Testis (tissue), 2 donors: ENCODE measurements at regions not wholly inside any gene's neighbourhood (a gene's known extent, or its start where the extent isn't known, plus 50 kb on each side); places are given as distances from the start of the nearest gene placed in this dataset.

ENCODE experiments used
- DNase-seq: peaks from one replicate; pipeline ENCODE4 v3.0.0-alpha.2; 2019
- H3K27ac ChIP-seq, 2 donors: fragments of 200-600 bp; sonication (generic); one replicate each; pipeline ENCODE4 v1.5.1; 2019
- H3K27me3 ChIP-seq: fragments of 200-600 bp; sonication (generic); one replicate; pipeline ENCODE4 v1.5.1; 2019
- H3K36me3 ChIP-seq: fragments of 200-600 bp; sonication (generic); one replicate; pipeline ENCODE4 v1.5.1; 2017; ENCODE audit warnings: low read depth; ENCODE audit errors: missing control alignments
- H3K4me1 ChIP-seq: fragments of 200-600 bp; sonication (generic); one replicate; pipeline ENCODE4 v1.5.1; 2019
- H3K4me3 ChIP-seq, 2 donors: fragments of 200-600 bp; sonication (generic); one replicate each; pipeline ENCODE4 v1.5.1; 2017 to 2019
- H3K9me3 ChIP-seq: fragments of 200-600 bp; sonication (generic); one replicate; pipeline ENCODE4 v1.5.1; 2017
- POLR2A ChIP-seq: fragments of 450-650 bp; IDR thresholded peaks from one replicate; pipeline ENCODE4 v1.6.1; 2017; ENCODE audit warnings: antibody characterized with exemption, mild to moderate bottlenecking, moderate library complexity
- WGBS, 2 donors: methylation state at CpG; one replicate each; pipeline ENCODE4 v1.1.5; 2018; 5-methylcytosine and 5-hydroxymethylcytosine counted together
- intact Hi-C: fragments of 100-400 bp; cut with DNase I; formaldehyde crosslinking; loops from one replicate; pipeline ENCODE4 v1.15.1; 2023; ENCODE audit warnings: low total_unique reads
- TF ChIP-seq, protein P1 (sequence below), 3 experiments: fragments of 450-650 bp in 2 of 3; fragments of 200-600 bp in 1 of 3; sonication (generic) in 1 of 3; IDR thresholded peaks; one replicate each; pipeline ENCODE4 v1.5.1; 2016 to 2019; ENCODE audit warnings: antibody characterized with exemption in 3 of 3, mild to moderate bottlenecking in 2 of 3, moderate library complexity in 1 of 3

DNA sequence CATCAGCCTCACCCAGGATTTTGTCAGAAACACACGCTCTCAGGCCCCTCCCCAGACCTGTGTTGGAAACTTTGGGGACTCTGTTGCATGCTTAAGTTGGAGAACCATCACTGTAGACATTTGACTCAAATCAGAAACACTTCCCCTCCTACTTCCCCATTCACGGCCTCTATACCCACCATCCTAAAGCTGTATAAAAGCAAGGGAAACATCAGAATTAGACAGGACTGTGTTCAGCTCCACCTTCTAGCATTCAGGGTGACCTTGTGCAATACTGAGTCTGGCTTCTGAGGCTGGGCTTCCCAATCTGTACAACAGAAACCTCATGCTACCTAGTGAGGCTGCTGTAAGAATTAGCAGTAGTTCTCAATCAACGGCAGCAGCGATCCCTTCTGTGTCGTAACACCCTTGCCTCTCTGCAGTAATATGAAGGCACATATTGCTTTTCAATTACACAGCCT is 252.3 kb downstream of the LY86 start:
- Histone ChIP-seq H3K4me3 (no peak overlapping the region), H3K27ac (no peak overlapping the region), H3K27me3 (no peaks in the 10 kb centered on the region), H3K4me1 (no peaks in the 10 kb centered on the region), H3K36me3 (no peaks in the 10 kb centered on the region), H3K9me3 (no peaks in the 10 kb centered on the region)
- TF ChIP-seq, protein P1, sequence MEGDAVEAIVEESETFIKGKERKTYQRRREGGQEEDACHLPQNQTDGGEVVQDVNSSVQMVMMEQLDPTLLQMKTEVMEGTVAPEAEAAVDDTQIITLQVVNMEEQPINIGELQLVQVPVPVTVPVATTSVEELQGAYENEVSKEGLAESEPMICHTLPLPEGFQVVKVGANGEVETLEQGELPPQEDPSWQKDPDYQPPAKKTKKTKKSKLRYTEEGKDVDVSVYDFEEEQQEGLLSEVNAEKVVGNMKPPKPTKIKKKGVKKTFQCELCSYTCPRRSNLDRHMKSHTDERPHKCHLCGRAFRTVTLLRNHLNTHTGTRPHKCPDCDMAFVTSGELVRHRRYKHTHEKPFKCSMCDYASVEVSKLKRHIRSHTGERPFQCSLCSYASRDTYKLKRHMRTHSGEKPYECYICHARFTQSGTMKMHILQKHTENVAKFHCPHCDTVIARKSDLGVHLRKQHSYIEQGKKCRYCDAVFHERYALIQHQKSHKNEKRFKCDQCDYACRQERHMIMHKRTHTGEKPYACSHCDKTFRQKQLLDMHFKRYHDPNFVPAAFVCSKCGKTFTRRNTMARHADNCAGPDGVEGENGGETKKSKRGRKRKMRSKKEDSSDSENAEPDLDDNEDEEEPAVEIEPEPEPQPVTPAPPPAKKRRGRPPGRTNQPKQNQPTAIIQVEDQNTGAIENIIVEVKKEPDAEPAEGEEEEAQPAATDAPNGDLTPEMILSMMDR (IDR thresholded peaks at IDR 0.05) = no peak
- no peak for TF ChIP-seq POLR2A
- WGBS, 2 donors = 87 to 88% methylated on average over 5 of the region's 5 CpGs
- no peak for DNase-seq
- intact Hi-C loops = no loop called here

DNA sequence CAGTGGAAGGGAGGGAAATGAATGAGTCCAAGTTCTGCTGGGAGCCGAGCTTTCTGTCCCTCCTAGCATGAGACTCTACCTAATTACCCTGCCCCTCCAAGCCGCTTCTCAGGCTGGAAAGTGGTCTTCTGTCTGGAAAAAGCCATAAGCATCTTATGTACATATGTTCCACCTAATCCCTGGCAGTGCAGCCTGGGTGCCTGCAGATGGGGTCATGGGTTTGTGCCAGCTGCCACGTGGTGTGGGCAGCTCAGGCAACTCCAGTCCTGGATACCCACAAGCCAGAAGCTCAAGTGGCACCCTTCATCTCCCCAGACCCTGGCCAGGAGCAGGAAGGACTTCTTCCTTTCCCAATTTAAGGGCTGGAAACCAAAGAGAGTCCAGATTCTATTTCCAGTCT is 253.1 kb downstream of the LY86 start:
- 79 to 83% methylated on average over 3 of the region's 3 CpGs for WGBS, 2 donors
- H3K4me3 ChIP-seq = no peak overlapping the region
- intact Hi-C loops = no loop called here

DNA sequence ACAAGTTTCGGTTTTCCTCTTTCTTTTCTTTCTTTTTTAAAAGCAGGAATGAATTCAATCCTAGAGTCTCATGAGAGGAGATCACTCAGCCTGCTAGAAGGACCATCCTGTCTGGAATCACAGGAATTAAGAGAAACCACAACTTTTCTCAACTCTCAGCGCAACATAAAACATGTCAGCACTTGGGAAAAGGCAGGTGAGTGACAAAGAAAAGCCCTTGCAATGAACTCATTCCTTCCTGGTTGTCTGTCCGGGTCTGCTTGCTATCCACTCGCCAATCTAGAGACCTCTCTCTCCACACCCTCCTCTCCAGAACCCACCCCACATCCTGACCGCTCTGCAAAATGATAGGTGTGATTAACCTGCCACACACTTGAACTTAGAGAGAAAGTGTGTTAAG is 253.8 kb downstream of the LY86 start:
- H3K9me3 ChIP-seq = no peaks in the 10 kb centered on the region
- no peak for TF ChIP-seq POLR2A
- TF ChIP-seq, protein P1 (IDR thresholded peaks at IDR 0.05) = no peak
- no peaks in the 10 kb centered on the region for H3K27me3 ChIP-seq
- no peaks in the 10 kb centered on the region for H3K4me1 ChIP-seq
- WGBS, 2 donors = 87 to 90% methylated on average over 5 of the region's 5 CpGs
- no peak overlapping the region for H3K27ac ChIP-seq
- no peak overlapping the region for H3K4me3 ChIP-seq
- DNase-seq = no peak
- no peaks in the 10 kb centered on the region for H3K36me3 ChIP-seq
- intact Hi-C loops = no loop called here

More for the DNA sequence above, 253.1 kb downstream of the LY86 start:
- TF ChIP-seq, protein P1 (IDR thresholded peaks at IDR 0.05) = no peak
- TF ChIP-seq POLR2A = no peak
- H3K9me3 ChIP-seq = no peaks in the 10 kb centered on the region
- no peaks in the 10 kb centered on the region for H3K4me1 ChIP-seq
- no peaks in the 10 kb centered on the region for H3K36me3 ChIP-seq
- H3K27me3 ChIP-seq = no peaks in the 10 kb centered on the region
- H3K27ac ChIP-seq = no peak overlapping the region
- DNase-seq = no peak

DNA sequence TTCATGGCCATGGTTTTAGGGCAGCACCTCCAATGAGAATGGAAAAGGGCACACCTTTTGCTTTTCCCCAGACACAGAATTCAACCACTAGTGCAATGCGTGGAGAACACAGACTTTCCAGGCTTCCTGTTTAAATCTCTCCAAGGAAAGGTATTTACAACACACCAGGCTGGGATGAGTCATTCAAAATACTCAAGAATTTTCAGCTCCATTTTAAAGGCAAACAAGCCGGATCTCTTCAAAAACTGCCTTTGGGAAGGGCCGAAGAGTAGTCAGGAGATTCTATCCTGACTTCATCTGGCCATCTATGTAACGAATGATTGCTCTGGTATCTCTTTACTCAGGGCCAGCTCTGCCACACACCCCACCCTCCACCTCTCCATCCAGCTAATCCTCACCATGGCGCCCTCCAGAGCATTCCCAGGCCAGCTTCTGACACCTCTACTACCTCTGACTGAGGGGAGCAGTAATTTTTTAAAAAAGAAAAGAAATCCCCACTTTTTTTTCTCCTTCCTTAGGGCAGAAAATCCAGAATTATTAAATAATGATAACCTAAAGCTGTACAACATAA is 254.6 kb downstream of the LY86 start:
- Histone ChIP-seq H3K36me3 (no peaks in the 10 kb centered on the region), H3K4me3 (no peak overlapping the region), H3K4me1 (no peaks in the 10 kb centered on the region), H3K27me3 (no peaks in the 10 kb centered on the region), H3K27ac (no peak overlapping the region), H3K9me3 (no peaks in the 10 kb centered on the region)
- no peak for DNase-seq
- no peak for TF ChIP-seq POLR2A
- TF ChIP-seq, protein P1 (IDR thresholded peaks at IDR 0.05) = no peak
- 84 to 91% methylated on average over 5 of the region's 5 CpGs for WGBS, 2 donors
- intact Hi-C loops = no loop called here

DNA sequence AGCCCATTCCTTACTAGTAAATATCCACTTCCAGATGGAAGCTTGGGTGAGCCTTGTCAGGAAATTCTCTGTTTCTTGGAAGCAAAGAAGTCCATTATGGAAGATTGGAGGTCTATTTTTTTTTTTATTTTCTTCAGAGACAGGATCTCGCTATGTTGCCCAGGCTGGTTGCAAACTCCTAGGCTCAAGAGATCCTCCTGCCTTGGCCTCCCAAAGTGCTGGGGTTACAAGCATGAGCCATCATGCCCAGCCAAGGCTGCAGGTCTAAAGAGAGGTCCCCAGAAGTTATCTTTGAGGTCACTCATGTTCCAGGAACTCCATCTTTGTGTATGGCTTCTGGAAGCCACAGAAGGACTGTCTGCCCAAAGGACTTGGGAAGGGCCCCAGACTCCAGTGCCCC is 255.3 kb downstream of the LY86 start:
- WGBS, 2 donors = 94 to 97% methylated on average over 1 of the region's 1 CpG
- H3K27ac ChIP-seq = no peak overlapping the region
- intact Hi-C loops = no loop called here

More for the DNA sequence above, 255.3 kb downstream of the LY86 start:
- Histone ChIP-seq H3K27me3 (no peaks in the 10 kb centered on the region), H3K4me3 (no peak overlapping the region), H3K9me3 (no peaks in the 10 kb centered on the region), H3K4me1 (no peaks in the 10 kb centered on the region), H3K36me3 (no peaks in the 10 kb centered on the region)
- DNase-seq = no peak
- no peak for TF ChIP-seq POLR2A
- TF ChIP-seq, protein P1 (IDR thresholded peaks at IDR 0.05) = no peak
